Ectodermal cell (in vitro differentiated cells): ENCODE measurements at regions not wholly inside any gene's neighbourhood (a gene's known extent, or its start where the extent isn't known, plus 50 kb on each side); places are given as distances from the start of the nearest gene placed in this dataset.

Source experiments
- H3K27ac ChIP-seq: 2 replicates; pipeline ENCODE4 v1.7.0; 2013; ENCODE audit warnings: mild to moderate bottlenecking, low read depth, low read length; ENCODE audit not compliant: insufficient read depth, poor library complexity, severe bottlenecking
- H3K27me3 ChIP-seq: 2 replicates; pipeline ENCODE4 v1.7.0; 2013; ENCODE audit warnings: mild to moderate bottlenecking, low read length; ENCODE audit not compliant: insufficient read depth, control insufficient read depth, poor library complexity, severe bottlenecking
- H3K36me3 ChIP-seq: one replicate; pipeline ENCODE4 v1.7.0; 2013; ENCODE audit warnings: low read length; ENCODE audit not compliant: control insufficient read depth, insufficient read depth
- H3K4me1 ChIP-seq: one replicate; pipeline ENCODE4 v1.7.0; 2013; ENCODE audit warnings: low read length; ENCODE audit not compliant: control insufficient read depth, insufficient read depth
- H3K4me3 ChIP-seq: 2 replicates; pipeline ENCODE4 v1.7.0; 2013; ENCODE audit warnings: low read depth, low read length, control low read depth; ENCODE audit not compliant: insufficient read depth
- H3K9me3 ChIP-seq: 2 replicates; pipeline ENCODE4 v1.7.0; 2013; ENCODE audit warnings: mild to moderate bottlenecking, low read length, moderate library complexity; ENCODE audit not compliant: control insufficient read depth
- WGBS, 2 experiments: methylation state at CpG; one replicate each; pipeline ENCODE4 v1.1.7; 2013; ENCODE audit warnings: missing lambda C conversion rate in 2 of 2; 5-methylcytosine and 5-hydroxymethylcytosine counted together

- no peaks in the 10 kb centered on the region for H3K36me3 ChIP-seq
- H3K27me3 ChIP-seq: no peaks in the 10 kb centered on the region
- peaks cover 2% of the 10 kb centered on the region for H3K9me3 ChIP-seq
- no peak overlapping the region for H3K27ac ChIP-seq
- H3K4me3 ChIP-seq: no peak overlapping the region
- no peaks in the 10 kb centered on the region for H3K4me1 ChIP-seq
- 62 to 65% methylated on average over 2 of the region's 2 CpGs for WGBS, 2 experiments
Measured at GRCh38 chr10:109173937-109174336, 749.4 kb downstream of the XPNPEP1 start.

DNA sequence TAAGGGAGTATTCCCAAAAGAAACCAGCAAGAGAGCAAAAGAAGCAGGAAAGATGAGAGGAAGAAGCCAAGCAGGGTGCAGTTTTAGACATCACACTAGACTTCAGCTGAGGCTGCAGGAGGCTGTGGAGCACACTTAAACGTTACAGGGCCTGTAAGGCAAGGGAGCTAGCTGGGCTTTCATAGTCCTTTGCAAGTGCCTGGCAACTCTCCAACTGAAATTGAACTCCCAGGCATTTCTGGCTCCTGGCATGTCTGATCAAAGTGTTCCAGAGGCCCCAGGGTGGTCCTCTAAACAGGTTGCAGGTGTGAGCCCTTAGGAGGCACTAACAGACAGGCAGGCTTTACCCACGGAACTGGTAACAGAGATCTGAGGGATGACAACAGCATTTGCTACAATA is 750.2 kb downstream of the XPNPEP1 start:
- no peaks in the 10 kb centered on the region for H3K27me3 ChIP-seq
- WGBS, 2 experiments: 56 to 60% methylated on average over 2 of the region's 2 CpGs
- H3K27ac ChIP-seq: no peak overlapping the region
- no peak overlapping the region for H3K4me3 ChIP-seq
- peaks cover 2% of the 10 kb centered on the region for H3K9me3 ChIP-seq
- H3K36me3 ChIP-seq: no peaks in the 10 kb centered on the region
- H3K4me1 ChIP-seq: no peaks in the 10 kb centered on the region

- H3K27me3 ChIP-seq: no peaks in the 10 kb centered on the region
- no peaks in the 10 kb centered on the region for H3K36me3 ChIP-seq
- no peak overlapping the region for H3K4me3 ChIP-seq
- no peak overlapping the region for H3K27ac ChIP-seq
- H3K9me3 ChIP-seq: no peaks in the 10 kb centered on the region
- no peaks in the 10 kb centered on the region for H3K4me1 ChIP-seq
Measured at GRCh38 chr10:109166935-109167334, 756.4 kb downstream of the XPNPEP1 start.

GRCh38 chr10:109159351-109159750 is 764.0 kb downstream of the XPNPEP1 start:
- H3K9me3 ChIP-seq: no peaks in the 10 kb centered on the region
- H3K27me3 ChIP-seq: no peaks in the 10 kb centered on the region
- WGBS, 2 experiments: 77% methylated on average over 4 of the region's 4 CpGs
- H3K36me3 ChIP-seq: no peaks in the 10 kb centered on the region
- no peak overlapping the region for H3K4me3 ChIP-seq
- H3K27ac ChIP-seq: no peak overlapping the region
- H3K4me1 ChIP-seq: no peaks in the 10 kb centered on the region

GRCh38 chr10:109156396-109156795 is 766.9 kb downstream of the XPNPEP1 start:
- H3K9me3 ChIP-seq: no peaks in the 10 kb centered on the region
- H3K4me3 ChIP-seq: no peak overlapping the region
- H3K27ac ChIP-seq: no peak overlapping the region
- H3K36me3 ChIP-seq: no peaks in the 10 kb centered on the region
- 85 to 89% methylated on average over 3 of the region's 3 CpGs for WGBS, 2 experiments
- H3K4me1 ChIP-seq: no peaks in the 10 kb centered on the region
- H3K27me3 ChIP-seq: no peaks in the 10 kb centered on the region

GRCh38 chr10:109149666-109150350 is 773.5 kb downstream of the XPNPEP1 start:
- no peaks in the 10 kb centered on the region for H3K36me3 ChIP-seq
- H3K4me3 ChIP-seq: no peak overlapping the region
- H3K4me1 ChIP-seq: no peaks in the 10 kb centered on the region
- H3K27ac ChIP-seq: no peak overlapping the region
- H3K9me3 ChIP-seq: no peaks in the 10 kb centered on the region
- no peaks in the 10 kb centered on the region for H3K27me3 ChIP-seq

DNA sequence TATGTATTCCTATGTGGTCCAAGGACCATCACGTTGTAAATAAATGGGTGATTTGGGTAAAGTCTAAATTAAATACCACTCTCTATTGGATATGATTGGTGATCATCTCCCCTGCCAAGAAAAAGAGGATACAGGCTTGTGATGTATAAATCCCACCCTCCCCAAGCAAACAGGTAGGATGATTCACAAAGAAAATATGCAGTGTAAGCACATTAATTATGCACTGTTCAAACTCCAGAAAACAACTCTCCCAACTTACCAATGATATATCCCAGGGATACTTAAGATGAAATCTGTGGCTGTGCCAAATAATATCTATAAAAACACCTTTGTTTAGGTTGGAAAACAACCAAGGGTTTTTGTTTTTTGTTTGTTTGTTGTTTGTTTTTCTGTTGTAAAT is 795.9 kb downstream of the XPNPEP1 start:
- Histone ChIP-seq H3K27ac (no peak overlapping the region), H3K9me3 (peaks cover 2% of the 10 kb centered on the region), H3K27me3 (no peaks in the 10 kb centered on the region), H3K36me3 (no peaks in the 10 kb centered on the region), H3K4me1 (no peaks in the 10 kb centered on the region), H3K4me3 (no peak overlapping the region)
- 20 to 45% methylated on average over 1 of the region's 1 CpG for WGBS, 2 experiments

GRCh38 chr10:109126541-109126940 is 796.8 kb downstream of the XPNPEP1 start:
- H3K27me3 ChIP-seq: no peaks in the 10 kb centered on the region
- no peaks in the 10 kb centered on the region for H3K36me3 ChIP-seq
- H3K27ac ChIP-seq: no peak overlapping the region
- H3K4me3 ChIP-seq: no peak overlapping the region
- WGBS, 2 experiments: 83 to 90% methylated on average over 3 of the region's 3 CpGs
- no peaks in the 10 kb centered on the region for H3K4me1 ChIP-seq
- H3K9me3 ChIP-seq: peaks cover 2% of the 10 kb centered on the region

DNA sequence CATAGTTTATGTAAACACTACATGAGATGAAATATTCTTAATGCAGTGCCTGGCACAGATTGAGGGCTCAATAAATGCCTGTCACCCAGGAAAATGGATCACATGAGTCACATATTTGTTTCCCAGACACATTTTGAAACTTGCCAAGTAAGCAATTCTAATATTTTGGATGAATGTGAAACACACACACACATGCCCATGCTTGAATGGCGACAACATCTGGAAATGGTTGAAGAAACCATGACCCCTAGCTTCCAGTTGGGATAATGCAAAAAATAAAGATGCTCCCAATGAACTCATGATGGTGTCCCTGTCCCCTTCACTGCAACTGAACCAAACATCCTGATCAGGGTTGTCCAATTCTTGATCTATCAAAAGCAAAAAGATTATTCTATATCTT is 797.3 kb downstream of the XPNPEP1 start:
- no peaks in the 10 kb centered on the region for H3K36me3 ChIP-seq
- peaks cover 2% of the 10 kb centered on the region for H3K9me3 ChIP-seq
- no peak overlapping the region for H3K27ac ChIP-seq
- H3K27me3 ChIP-seq: no peaks in the 10 kb centered on the region
- 53 to 55% methylated on average over 1 of the region's 1 CpG for WGBS, 2 experiments
- no peaks in the 10 kb centered on the region for H3K4me1 ChIP-seq
- H3K4me3 ChIP-seq: no peak overlapping the region

DNA sequence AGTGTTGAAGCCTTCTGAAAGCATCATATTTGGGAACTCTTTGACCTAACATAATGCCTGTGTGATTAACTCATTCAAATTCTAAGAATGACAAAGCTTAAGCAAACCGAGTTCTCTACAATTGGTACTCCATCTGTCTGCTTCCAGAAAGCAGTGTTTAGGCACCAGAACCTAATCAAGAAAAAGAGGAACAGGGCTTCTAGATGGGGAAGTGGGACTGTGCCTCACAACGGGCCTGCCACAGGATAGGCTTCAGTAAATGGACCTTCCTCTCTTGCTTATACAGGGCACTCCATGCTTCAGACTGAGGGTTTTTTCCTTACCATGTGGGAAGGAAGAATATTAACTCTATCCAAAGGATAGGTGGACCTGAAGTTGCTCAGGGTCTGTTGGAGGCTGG is 808.1 kb downstream of the XPNPEP1 start:
- Histone ChIP-seq H3K27ac (no peak overlapping the region), H3K4me1 (no peaks in the 10 kb centered on the region), H3K4me3 (no peak overlapping the region), H3K36me3 (no peaks in the 10 kb centered on the region), H3K9me3 (no peaks in the 10 kb centered on the region), H3K27me3 (no peaks in the 10 kb centered on the region)
- 75 to 81% methylated on average over 2 of the region's 2 CpGs for WGBS, 2 experiments

DNA sequence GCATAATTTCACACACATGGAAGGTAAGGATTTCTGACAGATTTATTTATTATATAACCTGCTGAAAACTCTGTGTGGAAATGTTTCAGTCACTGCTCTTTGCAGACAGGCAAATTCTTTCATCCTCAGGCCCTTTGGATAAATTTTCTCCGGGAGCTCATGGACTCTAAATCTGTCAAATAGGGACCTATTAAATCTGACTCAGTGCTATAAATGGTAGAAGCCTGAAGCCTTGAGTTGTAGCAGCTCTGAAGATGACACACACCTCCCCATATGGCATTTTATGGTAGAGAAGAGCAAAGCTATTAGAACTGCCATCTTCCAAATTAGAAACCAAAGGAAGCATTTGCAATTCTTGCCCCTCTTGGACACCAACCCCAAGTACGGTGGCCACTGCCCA is 808.7 kb downstream of the XPNPEP1 start:
- Histone ChIP-seq H3K27ac (no peak overlapping the region), H3K4me1 (no peaks in the 10 kb centered on the region), H3K36me3 (no peaks in the 10 kb centered on the region), H3K27me3 (no peaks in the 10 kb centered on the region), H3K9me3 (no peaks in the 10 kb centered on the region), H3K4me3 (no peak overlapping the region)
- 84 to 94% methylated on average over 2 of the region's 2 CpGs for WGBS, 2 experiments
